Hepatocyte (in vitro differentiated cells): ENCODE measurements at regions not wholly inside any gene's neighbourhood (a gene's known extent, or its start where the extent isn't known, plus 50 kb on each side); places are given as distances from the start of the nearest gene placed in this dataset.

Source experiments
- EZH2 ChIP-seq: fragments of 200-600 bp; sonication (generic); IDR thresholded peaks from 2 replicates; pipeline ENCODE4 v1.6.1; 2016; ENCODE audit warnings: antibody characterized with exemption, mild to moderate bottlenecking, borderline replicate concordance
- EZH2phosphoT487 ChIP-seq: fragments of 200-600 bp; sonication (generic); IDR thresholded peaks from one replicate; pipeline ENCODE4 v1.6.1; 2018; ENCODE audit warnings: antibody characterized with exemption, mild to moderate bottlenecking, low read depth, moderate library complexity; ENCODE audit not compliant: unreplicated experiment, severe bottlenecking
- TF ChIP-seq, protein P1 (sequence below): fragments of 200-600 bp; sonication (generic); IDR thresholded peaks from 2 replicates; pipeline ENCODE4 v1.5.1; 2016; ENCODE audit warnings: antibody characterized with exemption, mild to moderate bottlenecking; ENCODE audit not compliant: poor library complexity

DNA sequence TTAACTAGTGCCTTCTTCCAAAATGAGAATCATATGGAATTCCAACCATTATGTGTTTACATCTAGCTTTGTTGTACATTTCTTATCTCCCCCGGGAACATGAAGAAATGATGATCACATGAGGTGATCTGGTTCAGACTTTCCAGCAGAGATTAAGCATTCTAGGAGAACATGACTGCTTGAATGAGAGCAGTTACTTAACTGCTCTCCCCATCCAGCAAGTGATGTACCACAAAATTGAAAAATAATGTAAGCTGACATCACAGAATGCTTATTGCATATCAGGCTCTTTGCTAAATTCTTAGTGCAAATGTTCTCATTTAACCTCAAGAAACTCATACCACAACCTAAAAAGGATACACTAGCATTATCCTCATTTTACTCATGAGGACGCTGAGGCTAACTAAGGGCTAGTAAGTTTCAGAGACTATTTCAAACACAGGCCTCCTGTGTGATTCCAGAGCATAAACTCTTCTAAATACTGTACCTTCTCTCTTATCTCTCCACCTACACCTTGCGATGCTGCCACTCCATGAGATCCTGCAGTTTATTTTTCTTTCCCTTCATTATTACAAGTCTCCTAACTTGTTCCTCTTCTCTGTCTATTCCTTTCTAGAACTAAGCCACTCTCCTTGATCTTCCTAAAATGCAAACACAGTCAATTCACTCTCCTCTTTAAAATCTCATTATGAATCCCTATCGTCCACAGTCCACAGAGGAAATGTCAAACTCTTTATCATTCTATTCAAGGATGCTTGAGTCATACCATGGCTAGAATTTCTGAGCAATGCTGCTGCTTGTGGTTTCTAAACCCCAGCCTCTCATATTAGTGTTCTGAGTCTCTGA lies 1224.8 kb upstream of the ZEB2 start:
- TF ChIP-seq, protein P1, sequence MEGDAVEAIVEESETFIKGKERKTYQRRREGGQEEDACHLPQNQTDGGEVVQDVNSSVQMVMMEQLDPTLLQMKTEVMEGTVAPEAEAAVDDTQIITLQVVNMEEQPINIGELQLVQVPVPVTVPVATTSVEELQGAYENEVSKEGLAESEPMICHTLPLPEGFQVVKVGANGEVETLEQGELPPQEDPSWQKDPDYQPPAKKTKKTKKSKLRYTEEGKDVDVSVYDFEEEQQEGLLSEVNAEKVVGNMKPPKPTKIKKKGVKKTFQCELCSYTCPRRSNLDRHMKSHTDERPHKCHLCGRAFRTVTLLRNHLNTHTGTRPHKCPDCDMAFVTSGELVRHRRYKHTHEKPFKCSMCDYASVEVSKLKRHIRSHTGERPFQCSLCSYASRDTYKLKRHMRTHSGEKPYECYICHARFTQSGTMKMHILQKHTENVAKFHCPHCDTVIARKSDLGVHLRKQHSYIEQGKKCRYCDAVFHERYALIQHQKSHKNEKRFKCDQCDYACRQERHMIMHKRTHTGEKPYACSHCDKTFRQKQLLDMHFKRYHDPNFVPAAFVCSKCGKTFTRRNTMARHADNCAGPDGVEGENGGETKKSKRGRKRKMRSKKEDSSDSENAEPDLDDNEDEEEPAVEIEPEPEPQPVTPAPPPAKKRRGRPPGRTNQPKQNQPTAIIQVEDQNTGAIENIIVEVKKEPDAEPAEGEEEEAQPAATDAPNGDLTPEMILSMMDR, result no peak
- TF ChIP-seq EZH2 (no peak), EZH2phosphoT487 (no peak)
